SH-SY5Y (cell line): ENCODE measurements at regions not wholly inside any gene's neighbourhood (a gene's known extent, or its start where the extent isn't known, plus 50 kb on each side); places are given as distances from the start of the nearest gene placed in this dataset.

Experiments used
- GATA2 ChIP-seq: IDR thresholded peaks from 2 replicates; pipeline ENCODE4 v1.6.1; 2011; ENCODE audit warnings: mild to moderate bottlenecking, low read depth, low read length
- GATA3 ChIP-seq: IDR thresholded peaks from 2 replicates; pipeline ENCODE4 v1.6.1; 2011; ENCODE audit warnings: low read depth, mild to moderate bottlenecking, low read length, moderate library complexity

DNA sequence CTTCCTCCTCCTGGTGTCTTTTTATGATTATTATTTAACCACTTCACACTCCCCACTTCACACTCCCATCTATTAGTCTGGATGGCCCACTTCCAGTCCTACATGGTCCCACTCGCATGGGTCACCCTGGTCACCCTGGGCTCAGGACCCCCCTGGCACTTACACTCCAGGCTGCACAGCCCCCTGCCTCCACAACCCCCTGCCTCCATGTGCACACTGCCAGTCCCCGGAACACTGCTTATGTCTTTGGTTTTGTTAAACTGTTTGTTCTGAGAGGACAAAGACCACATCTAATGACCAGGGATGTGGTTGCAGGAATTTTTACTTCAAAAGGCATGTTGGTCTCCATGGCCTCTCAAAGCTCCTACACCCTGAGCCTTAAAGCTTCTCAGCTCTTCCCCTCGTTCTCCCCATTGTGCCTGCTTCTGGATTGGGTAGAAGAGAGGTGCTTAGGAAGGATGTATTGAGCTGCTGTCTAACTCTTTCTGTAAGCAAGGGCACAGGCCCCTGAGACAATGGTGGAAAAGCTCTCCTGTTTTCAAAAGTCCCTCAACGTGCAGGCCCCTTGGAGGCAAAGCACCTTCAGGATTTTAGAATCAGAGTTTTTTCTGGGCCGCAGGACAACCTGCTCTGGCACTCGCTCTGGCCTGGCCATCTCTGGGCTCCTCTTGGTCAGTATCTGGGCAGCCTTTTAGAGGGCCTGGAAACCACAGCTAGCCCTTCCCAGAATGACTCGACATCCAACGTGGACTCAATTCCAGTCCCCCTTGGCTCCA is 150.0 kb upstream of the HAAO start:
- no peak for TF ChIP-seq GATA3
- TF ChIP-seq GATA2 = no peak
